ENCODE measurements at regions not wholly inside any gene's neighbourhood (a gene's known extent, or its start where the extent isn't known, plus 50 kb on each side); places are given as distances from the start of the nearest gene placed in this dataset.

GRCh38 chr19:13646758-13647157 is 117.6 kb upstream of the MRI1 start:
- H3K4me3 ChIP-seq (ENCODE audit: low read depth, low read length): no peak overlapping the region
- TF ChIP-seq, protein P1, sequence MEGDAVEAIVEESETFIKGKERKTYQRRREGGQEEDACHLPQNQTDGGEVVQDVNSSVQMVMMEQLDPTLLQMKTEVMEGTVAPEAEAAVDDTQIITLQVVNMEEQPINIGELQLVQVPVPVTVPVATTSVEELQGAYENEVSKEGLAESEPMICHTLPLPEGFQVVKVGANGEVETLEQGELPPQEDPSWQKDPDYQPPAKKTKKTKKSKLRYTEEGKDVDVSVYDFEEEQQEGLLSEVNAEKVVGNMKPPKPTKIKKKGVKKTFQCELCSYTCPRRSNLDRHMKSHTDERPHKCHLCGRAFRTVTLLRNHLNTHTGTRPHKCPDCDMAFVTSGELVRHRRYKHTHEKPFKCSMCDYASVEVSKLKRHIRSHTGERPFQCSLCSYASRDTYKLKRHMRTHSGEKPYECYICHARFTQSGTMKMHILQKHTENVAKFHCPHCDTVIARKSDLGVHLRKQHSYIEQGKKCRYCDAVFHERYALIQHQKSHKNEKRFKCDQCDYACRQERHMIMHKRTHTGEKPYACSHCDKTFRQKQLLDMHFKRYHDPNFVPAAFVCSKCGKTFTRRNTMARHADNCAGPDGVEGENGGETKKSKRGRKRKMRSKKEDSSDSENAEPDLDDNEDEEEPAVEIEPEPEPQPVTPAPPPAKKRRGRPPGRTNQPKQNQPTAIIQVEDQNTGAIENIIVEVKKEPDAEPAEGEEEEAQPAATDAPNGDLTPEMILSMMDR (conservative IDR thresholded peaks at IDR 0.05; ENCODE audit: low read depth, low read length): no peak
- DNase-seq (ENCODE audit: low read depth): no peak

DNA sequence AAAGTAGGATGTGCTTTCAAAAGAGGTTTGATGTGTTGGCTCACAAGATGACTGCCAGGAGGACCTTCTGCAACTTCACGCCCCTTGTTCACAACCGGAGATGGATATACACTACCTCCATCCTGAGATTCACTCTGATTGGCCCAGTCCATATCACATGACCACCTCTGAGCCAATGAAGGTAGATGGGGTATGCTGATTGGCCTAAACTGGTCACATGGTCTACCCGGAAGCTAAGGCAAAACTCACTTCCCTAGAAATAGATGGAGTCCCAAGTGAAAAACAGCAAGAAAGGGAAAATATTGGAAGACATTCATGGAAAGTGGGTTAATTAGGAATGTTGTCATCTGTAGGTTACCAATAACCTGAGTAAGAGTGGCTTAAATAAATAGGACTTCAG is 119.7 kb upstream of the MRI1 start:
- DNase-seq (ENCODE audit: low read depth): no peak
- TF ChIP-seq, protein P1 (conservative IDR thresholded peaks at IDR 0.05; ENCODE audit: low read depth, low read length): no peak
- H3K4me3 ChIP-seq (ENCODE audit: low read depth, low read length): no peak overlapping the region

- no peak for DNase-seq (ENCODE audit: low read depth)
- H3K4me3 ChIP-seq (ENCODE audit: low read depth, low read length): no peak overlapping the region
Measured at GRCh38 chr19:13640611-13641010, 123.7 kb upstream of the MRI1 start.

GRCh38 chr19:13639342-13639929 is 124.9 kb upstream of the MRI1 start:
- TF ChIP-seq, protein P1 (conservative IDR thresholded peaks at IDR 0.05; ENCODE audit: low read depth, low read length): no peak
- H3K4me3 ChIP-seq (ENCODE audit: low read depth, low read length): no peak overlapping the region
- no peak for DNase-seq (ENCODE audit: low read depth)

More at GRCh38 chr19:13640611-13641010, 123.7 kb upstream of the MRI1 start:
- TF ChIP-seq, protein P1 (conservative IDR thresholded peaks at IDR 0.05; ENCODE audit: low read depth, low read length): no peak

DNA sequence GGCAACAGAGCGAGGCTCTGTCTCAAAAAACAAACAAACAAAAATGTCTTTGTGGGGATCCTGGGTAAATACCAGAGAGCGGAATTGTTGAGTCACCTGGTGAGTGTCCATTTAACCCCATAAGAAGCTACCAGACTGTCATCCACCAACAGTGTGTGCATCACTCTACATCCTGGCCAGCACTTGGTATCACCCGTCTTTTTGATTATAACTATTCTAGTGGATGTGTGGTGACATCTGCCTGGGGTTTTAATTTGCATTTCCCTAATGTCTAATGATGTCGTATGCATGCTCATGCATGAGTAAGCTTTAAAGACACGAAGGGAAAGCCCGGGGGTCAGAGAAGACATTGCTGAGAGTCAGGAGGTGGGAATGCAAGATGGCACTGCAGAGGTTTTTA is 126.7 kb upstream of the MRI1 start:
- H3K4me3 ChIP-seq (ENCODE audit: low read depth, low read length): no peak overlapping the region
- TF ChIP-seq, protein P1 (conservative IDR thresholded peaks at IDR 0.05; ENCODE audit: low read depth, low read length): no peak
- DNase-seq (ENCODE audit: low read depth): no peak

DNA sequence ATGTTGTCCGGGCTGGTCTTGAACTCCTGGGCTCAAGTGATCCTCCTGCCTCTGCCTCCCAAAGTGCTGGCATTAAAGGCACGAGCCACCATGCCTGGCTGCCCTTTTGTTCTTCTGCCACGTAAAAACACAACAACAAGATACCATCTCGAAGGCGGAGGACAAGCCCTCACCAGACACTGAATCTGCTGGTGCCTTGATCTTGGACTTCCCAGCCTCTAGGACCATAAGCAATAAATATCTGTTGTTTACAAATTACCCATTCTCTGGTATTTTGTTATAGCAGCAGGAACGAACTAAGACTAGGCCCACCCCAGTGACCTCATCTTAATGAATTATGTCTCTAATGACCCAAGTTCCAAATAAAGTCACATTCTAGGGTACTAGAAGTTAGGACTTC is 128.4 kb upstream of the CACNA1A start:
- no peak overlapping the region for H3K4me3 ChIP-seq (ENCODE audit: low read depth, low read length)
- TF ChIP-seq, protein P1 (conservative IDR thresholded peaks at IDR 0.05; ENCODE audit: low read depth, low read length): no peak
- DNase-seq (ENCODE audit: low read depth): no peak

GRCh38 chr19:13633522-13633922 is 127.2 kb upstream of the CACNA1A start:
- TF ChIP-seq, protein P1 (conservative IDR thresholded peaks at IDR 0.05; ENCODE audit: low read depth, low read length): no peak
- no peak for DNase-seq (ENCODE audit: low read depth)
- H3K4me3 ChIP-seq (ENCODE audit: low read depth, low read length): no peak overlapping the region

Measured in epithelial cell of proximal tubule (primary cell).